HL-60 (cell line): ENCODE measurements at regions not wholly inside any gene's neighbourhood (a gene's known extent, or its start where the extent isn't known, plus 50 kb on each side); places are given as distances from the start of the nearest gene placed in this dataset.

Experiments used
- DNase-seq, 2 experiments: peaks; one replicate each; pipeline ENCODE4 v3.0.0-alpha.2; 2010 to 2020; ENCODE audit warnings: low read depth in 1 of 2, low spot score in 1 of 2
- H3K27ac ChIP-seq: fragments of 250-450 bp; sonication (Bioruptor Pico); replicated peaks from 2 replicates; pipeline ENCODE4 v1.5.1; 2020; ENCODE audit warnings: mild to moderate bottlenecking, moderate library complexity
- H3K27me3 ChIP-seq: fragments of 250-450 bp; sonication (Bioruptor Pico); 2 replicates; pipeline ENCODE4 v1.5.1; 2021; ENCODE audit warnings: mild to moderate bottlenecking, moderate library complexity; ENCODE audit not compliant: insufficient read depth, poor library complexity, severe bottlenecking
- H3K4me3 ChIP-seq: replicated peaks from 2 replicates; pipeline ENCODE4 v1.5.1; 2011; ENCODE audit warnings: mild to moderate bottlenecking, control low read depth, low read length; ENCODE audit not compliant: insufficient read depth
- CTCF ChIP-seq: IDR thresholded peaks from one replicate; pipeline ENCODE4 v1.5.1; 2011; ENCODE audit warnings: low read length, control low read depth, inconsistent platforms; ENCODE audit not compliant: insufficient read depth
- GABPA ChIP-seq: IDR thresholded peaks from 2 replicates; pipeline ENCODE4 v1.6.1; 2012; ENCODE audit warnings: low read depth
- POLR2AphosphoS5 ChIP-seq: IDR thresholded peaks from 2 replicates; pipeline ENCODE4 v1.6.1; 2012; ENCODE audit warnings: low read depth
- REST ChIP-seq: IDR thresholded peaks from 2 replicates; pipeline ENCODE4 v1.6.1; 2012; ENCODE audit warnings: low read depth; ENCODE audit not compliant: insufficient replicate concordance
- SPI1 ChIP-seq: IDR thresholded peaks from 2 replicates; pipeline ENCODE4 v1.6.1; 2012; ENCODE audit warnings: low read depth, mild to moderate bottlenecking, borderline replicate concordance

GRCh38 chr6:169866140-169866534, 114.7 kb downstream of the ERMARD start:
- Histone ChIP-seq H3K27ac (no peak overlapping the region), H3K27me3 (no peaks in the 10 kb centered on the region), H3K4me3 (no peak overlapping the region)
- DNase-seq: no peak
- no peak for TF ChIP-seq CTCF
- TF ChIP-seq REST: no peak
- TF ChIP-seq GABPA: no peak
- no peak for TF ChIP-seq POLR2AphosphoS5
- TF ChIP-seq SPI1: no peak

DNA sequence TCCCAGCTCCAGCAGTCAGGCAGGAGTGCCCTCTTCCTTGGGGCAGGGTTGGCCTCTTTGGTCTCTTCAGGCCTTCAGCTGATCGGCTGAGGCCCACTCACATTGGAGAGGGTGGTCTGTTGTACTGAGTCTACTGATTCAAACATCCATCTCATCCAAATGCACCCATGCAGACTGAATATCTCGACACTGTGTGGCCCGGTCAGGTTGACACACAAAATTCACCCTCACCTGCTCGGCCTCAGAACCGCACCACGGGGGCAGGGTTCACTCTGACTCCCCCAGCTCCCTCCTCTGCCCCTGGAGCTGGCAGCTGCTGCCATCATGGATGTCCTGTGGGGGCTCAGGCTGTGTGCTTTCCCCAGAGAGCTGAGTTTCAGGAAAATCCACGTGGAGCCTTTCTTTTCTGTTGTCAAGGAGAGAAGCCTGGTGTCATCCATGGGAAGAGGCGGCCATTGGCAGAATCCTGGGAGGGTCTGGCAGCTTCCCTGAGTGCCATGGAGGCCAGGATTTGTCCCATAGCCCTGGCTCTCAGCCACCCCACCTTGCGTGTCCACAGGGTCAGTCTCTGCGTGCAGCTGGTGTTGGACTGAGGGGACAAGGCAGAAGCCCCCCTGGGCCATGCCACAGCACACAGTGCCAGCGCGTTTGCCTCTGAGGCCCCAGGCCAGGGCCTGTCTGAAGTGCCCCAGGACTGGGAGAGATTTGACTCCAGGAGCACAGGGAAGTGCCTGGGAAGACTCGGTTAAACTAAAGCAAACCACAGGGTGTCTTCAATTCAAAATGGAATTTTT, 114.1 kb downstream of the ERMARD start:
- no peak for DNase-seq
- no peak for TF ChIP-seq POLR2AphosphoS5
- Histone ChIP-seq H3K27me3 (no peaks in the 10 kb centered on the region), H3K27ac (no peak overlapping the region), H3K4me3 (no peak overlapping the region)

DNA sequence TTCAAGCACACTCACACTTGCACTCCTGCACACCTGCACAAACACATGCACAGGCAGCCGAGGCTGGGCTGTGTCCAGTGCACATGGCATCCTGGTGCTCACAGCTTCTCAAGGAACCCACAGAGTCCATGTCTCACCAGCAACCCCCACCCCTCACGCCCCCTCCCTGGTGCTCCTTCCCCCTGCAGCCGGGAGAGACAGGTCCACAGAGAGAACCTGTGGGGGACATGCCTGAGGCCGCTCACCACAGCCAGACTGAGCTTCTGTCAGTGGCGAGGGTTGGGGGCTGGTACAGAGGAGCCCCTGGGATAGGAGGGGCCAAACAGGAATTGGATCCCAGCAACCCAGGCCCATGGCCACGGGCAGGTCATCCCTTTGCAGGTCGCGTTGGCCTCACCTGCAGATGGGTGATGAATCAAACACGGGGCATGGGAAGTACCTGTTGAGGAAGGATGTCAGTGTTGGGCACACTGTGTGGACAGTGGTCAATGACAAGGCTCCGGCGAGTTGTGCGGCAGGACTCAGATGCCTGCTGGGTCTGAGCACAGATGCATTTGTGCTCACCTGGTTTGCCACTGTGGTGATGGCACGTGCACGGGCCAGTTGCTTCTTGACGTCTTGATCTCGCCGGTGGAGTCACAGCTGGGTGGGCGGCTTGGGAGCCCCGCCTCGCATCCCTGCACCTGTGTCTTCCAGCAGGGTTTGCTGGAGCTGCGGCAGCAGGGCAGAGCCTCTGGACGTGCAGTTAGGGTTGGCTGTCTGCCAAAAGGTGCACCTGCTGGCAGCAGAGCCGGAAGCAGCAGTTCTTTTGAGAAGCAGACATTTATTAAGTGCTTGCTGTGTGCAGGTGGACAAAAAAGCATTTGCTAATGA, 113.0 kb downstream of the ERMARD start:
- Histone ChIP-seq H3K27me3 (no peaks in the 10 kb centered on the region), H3K4me3 (no peak overlapping the region), H3K27ac (no peak overlapping the region)
- TF ChIP-seq CTCF: no peak
- TF ChIP-seq POLR2AphosphoS5: no peak
- no peak for TF ChIP-seq SPI1
- no peak for TF ChIP-seq REST
- no peak for TF ChIP-seq GABPA
- DNase-seq: no peak

GRCh38 chr6:169863710-169864109, 112.3 kb downstream of the ERMARD start:
- TF ChIP-seq SPI1: no peak
- no peak for TF ChIP-seq POLR2AphosphoS5
- TF ChIP-seq GABPA: no peak
- no peak for TF ChIP-seq CTCF
- no peak for TF ChIP-seq REST
- DNase-seq: no peak
- H3K27me3 ChIP-seq: no peaks in the 10 kb centered on the region

More at GRCh38 chr6:169863710-169864109, 112.3 kb downstream of the ERMARD start:
- Histone ChIP-seq H3K4me3 (no peak overlapping the region), H3K27ac (no peak overlapping the region)
